ENCODE measurements at regions not wholly inside any gene's neighbourhood (a gene's known extent, or its start where the extent isn't known, plus 50 kb on each side); places are given as distances from the start of the nearest gene placed in this dataset.

GRCh38 chr16:86046667-86047270 lies 147.8 kb downstream of the IRF8 start:
- H3K27me3 Mint-ChIP-seq (ENCODE audit: insufficient read depth, unreplicated experiment) = no peaks in the 10 kb centered on the region
- no peaks in the 10 kb centered on the region for H3K9me3 ChIP-seq
- ChIA-PET CTCF (interaction anchor here (0.6 kb wide), 1 partner anchor 100 kb away, joined by 4 read pairs; no protein-coding TSS in a partner anchor), POLR2A (no interaction called here)
- no peak overlapping the region for H3K4me3 ChIP-seq (ENCODE audit: low read depth, low read length)
- intact Hi-C loops (cut with micrococcal nuclease; ENCODE audit: unreplicated experiment) = no loop called here
- peaks cover 25% of the 10 kb centered on the region for H3K4me1 Mint-ChIP-seq (ENCODE audit: low read depth, unreplicated experiment)
- H3K4me3 Mint-ChIP-seq (ENCODE audit: unreplicated experiment) = no peak overlapping the region
- H3K36me3 ChIP-seq (ENCODE audit: control insufficient read depth, insufficient read depth, low read length) = no peaks in the 10 kb centered on the region
- H3K27me3 ChIP-seq (replicated peaks; ENCODE audit: control insufficient read depth, insufficient read depth, low read length) = no peaks in the 10 kb centered on the region
- peak in 1 of 2 experiments; percentile 31 for DNase-seq
- peaks cover 31% of the 10 kb centered on the region for H3K4me1 ChIP-seq
- no peaks in the 10 kb centered on the region for H3K9me3 Mint-ChIP-seq (ENCODE audit: unreplicated experiment)
- peak overlapping the region; percentile 64 for H3K27ac Mint-ChIP-seq (ENCODE audit: unreplicated experiment)
- TF ChIP-seq CTCF (IDR thresholded peaks at IDR 0.05; ENCODE audit: insufficient read depth in 1 of 2, low read depth in 1 of 2, low read length in 1 of 2, severe bottlenecking in 1 of 2, unreplicated experiment in 1 of 2) = no peak
- no peaks in the 10 kb centered on the region for H3K36me3 Mint-ChIP-seq (ENCODE audit: insufficient read depth, unreplicated experiment)
- BruUV-seq (replicated peaks) = no TSS peak

- no peaks in the 10 kb centered on the region for H3K9me3 ChIP-seq
- intact Hi-C loops (cut with micrococcal nuclease; ENCODE audit: unreplicated experiment) = no loop called here
- peaks cover 31% of the 10 kb centered on the region for H3K4me1 ChIP-seq
- ChIA-PET POLR2A (no interaction called here), CTCF (no interaction called here)
- H3K4me1 Mint-ChIP-seq (ENCODE audit: low read depth, unreplicated experiment) = peaks cover 25% of the 10 kb centered on the region
- H3K27ac Mint-ChIP-seq (ENCODE audit: unreplicated experiment) = no peak overlapping the region
- no peak overlapping the region for H3K4me3 ChIP-seq (ENCODE audit: low read depth, low read length)
- no peak for TF ChIP-seq CTCF (IDR thresholded peaks at IDR 0.05; ENCODE audit: insufficient read depth in 1 of 2, low read depth in 1 of 2, low read length in 1 of 2, severe bottlenecking in 1 of 2, unreplicated experiment in 1 of 2)
- H3K36me3 ChIP-seq (ENCODE audit: control insufficient read depth, insufficient read depth, low read length) = no peaks in the 10 kb centered on the region
- no peak overlapping the region for H3K4me3 Mint-ChIP-seq (ENCODE audit: unreplicated experiment)
- H3K27me3 Mint-ChIP-seq (ENCODE audit: insufficient read depth, unreplicated experiment) = no peaks in the 10 kb centered on the region
- H3K27me3 ChIP-seq (replicated peaks; ENCODE audit: control insufficient read depth, insufficient read depth, low read length) = no peaks in the 10 kb centered on the region
- H3K36me3 Mint-ChIP-seq (ENCODE audit: insufficient read depth, unreplicated experiment) = no peaks in the 10 kb centered on the region
- DNase-seq = peak in 1 of 2 experiments; percentile 35
- H3K9me3 Mint-ChIP-seq (ENCODE audit: unreplicated experiment) = no peaks in the 10 kb centered on the region
- no TSS peak for BruUV-seq (replicated peaks)
Observed at GRCh38 chr16:86048221-86048620, 149.3 kb downstream of the IRF8 start.

- intact Hi-C loops (cut with micrococcal nuclease; ENCODE audit: unreplicated experiment) = no loop called here
- Mint-ChIP-seq H3K27ac (ENCODE audit: unreplicated experiment) (no peak overlapping the region), H3K9me3 (ENCODE audit: unreplicated experiment) (no peaks in the 10 kb centered on the region), H3K27me3 (ENCODE audit: insufficient read depth, unreplicated experiment) (no peaks in the 10 kb centered on the region), H3K4me1 (ENCODE audit: low read depth, unreplicated experiment) (peaks cover 25% of the 10 kb centered on the region), H3K36me3 (ENCODE audit: insufficient read depth, unreplicated experiment) (no peaks in the 10 kb centered on the region), H3K4me3 (ENCODE audit: unreplicated experiment) (no peak overlapping the region)
- DNase-seq = peak in 1 of 2 experiments; percentile 35
- Histone ChIP-seq H3K4me1 (peaks cover 31% of the 10 kb centered on the region), H3K9me3 (no peaks in the 10 kb centered on the region), H3K36me3 (ENCODE audit: control insufficient read depth, insufficient read depth, low read length) (no peaks in the 10 kb centered on the region), H3K4me3 (ENCODE audit: low read depth, low read length) (no peak overlapping the region), H3K27me3 (replicated peaks; ENCODE audit: control insufficient read depth, insufficient read depth, low read length) (no peaks in the 10 kb centered on the region)
- POLR2A ChIA-PET = no interaction called here
- no peak for TF ChIP-seq CTCF (IDR thresholded peaks at IDR 0.05; ENCODE audit: insufficient read depth in 1 of 2, low read depth in 1 of 2, low read length in 1 of 2, severe bottlenecking in 1 of 2, unreplicated experiment in 1 of 2)
- CTCF ChIA-PET = no interaction called here
- BruUV-seq (replicated peaks) = no TSS peak
Observed at GRCh38 chr16:86048882-86049585, 150.1 kb downstream of the IRF8 start.
